ENCODE measurements at regions not wholly inside any gene's neighbourhood (a gene's known extent, or its start where the extent isn't known, plus 50 kb on each side); places are given as distances from the start of the nearest gene placed in this dataset.
"Not testable (repeated sequence)": the region's sequence is repeated elsewhere in the genome, so short reads cannot be mapped to it uniquely, and the experiment has no call there.

GRCh38 chr2:128416806-128417205, 98.1 kb upstream of the HS6ST1 start:
- no peaks in the 10 kb centered on the region for H3K36me3 ChIP-seq
- H3K4me3 ChIP-seq, result no peak overlapping the region
- H3K27ac ChIP-seq, result no peak overlapping the region
- no peaks in the 10 kb centered on the region for H3K27me3 ChIP-seq
- DNase-seq (ENCODE audit: low spot score in 2 of 2), result peak in 1 of 2 donors; percentile 39
- intact Hi-C loops (cut with DNase I), result no loop called here
- H3K9me3 ChIP-seq, result no peaks in the 10 kb centered on the region
- TF ChIP-seq CTCF (IDR thresholded peaks at IDR 0.05), result no peak
- H3K4me1 ChIP-seq, result peaks cover 3 to 4% of the 10 kb centered on the region in 2 donors

- DNase-seq (ENCODE audit: low spot score in 2 of 2), result peak in 1 of 2 donors; percentile 11
- H3K27me3 ChIP-seq; H3K9me3 ChIP-seq; H3K36me3 ChIP-seq; intact Hi-C loops (cut with DNase I); H3K4me3 ChIP-seq; H3K27ac ChIP-seq; H3K4me1 ChIP-seq: not testable (repeated sequence)
Observed at GRCh38 chr2:128417264-128417663, 98.6 kb upstream of the HS6ST1 start.

- intact Hi-C loops (cut with DNase I), result loop anchor here (5.0 kb wide), 1 partner anchor 58 kb away; no protein-coding TSS in a partner anchor
- peak in 1 of 2 donors; percentile 22 for DNase-seq (ENCODE audit: low spot score in 2 of 2)
- Histone ChIP-seq H3K4me1 (peaks cover 5 to 21% of the 10 kb centered on the region in 2 donors), H3K27ac (no peak overlapping the region), H3K27me3 (no peaks in the 10 kb centered on the region), H3K36me3 (no peaks in the 10 kb centered on the region), H3K4me3 (no peak overlapping the region), H3K9me3 (no peaks in the 10 kb centered on the region)
- TF ChIP-seq CTCF (IDR thresholded peaks at IDR 0.05), result no peak
Observed at GRCh38 chr2:128420131-128420530, 101.5 kb upstream of the HS6ST1 start.

GRCh38 chr2:128420776-128421175, 102.1 kb upstream of the HS6ST1 start:
- DNase-seq (ENCODE audit: low spot score in 2 of 2), result peak in 1 of 2 donors; percentile 33
- intact Hi-C loops (cut with DNase I), result loop anchor here (5.0 kb wide), 1 partner anchor 58 kb away; no protein-coding TSS in a partner anchor
- H3K4me3 ChIP-seq, result no peak overlapping the region
- peaks cover 5 to 27% of the 10 kb centered on the region in 2 donors for H3K4me1 ChIP-seq
- H3K27me3 ChIP-seq, result no peaks in the 10 kb centered on the region
- H3K27ac ChIP-seq, result no peak overlapping the region
- no peaks in the 10 kb centered on the region for H3K9me3 ChIP-seq
- no peaks in the 10 kb centered on the region for H3K36me3 ChIP-seq
- no peak for TF ChIP-seq CTCF (IDR thresholded peaks at IDR 0.05)

GRCh38 chr2:128421286-128421685, 102.6 kb upstream of the HS6ST1 start:
- TF ChIP-seq CTCF (IDR thresholded peaks at IDR 0.05), result no peak
- Histone ChIP-seq H3K36me3 (no peaks in the 10 kb centered on the region), H3K9me3 (no peaks in the 10 kb centered on the region), H3K27ac (peak overlapping the region in 1 of 2 donors; percentile 88), H3K4me1 (peaks cover 5 to 32% of the 10 kb centered on the region in 2 donors), H3K27me3 (no peaks in the 10 kb centered on the region), H3K4me3 (no peak overlapping the region)
- DNase-seq (ENCODE audit: low spot score in 2 of 2), result peak in 1 of 2 donors; percentile 50
- intact Hi-C loops (cut with DNase I), result loop anchor here (5.0 kb wide), 1 partner anchor 59 kb away; no protein-coding TSS in a partner anchor

- TF ChIP-seq CTCF (IDR thresholded peaks at IDR 0.05), result no peak
- Histone ChIP-seq H3K36me3 (no peaks in the 10 kb centered on the region), H3K27me3 (no peaks in the 10 kb centered on the region), H3K4me1 (peaks cover 5 to 35% of the 10 kb centered on the region in 2 donors), H3K4me3 (no peak overlapping the region), H3K27ac (peak overlapping the region; percentile 88 to 89), H3K9me3 (no peaks in the 10 kb centered on the region)
- peak in 1 of 2 donors; percentile 60 for DNase-seq (ENCODE audit: low spot score in 2 of 2)
- intact Hi-C loops (cut with DNase I), result loop anchor here (2.0 to 5.0 kb wide), 2 partner anchors 45 to 60 kb away; no protein-coding TSS in a partner anchor
Observed at GRCh38 chr2:128421861-128422311, 103.2 kb upstream of the HS6ST1 start.
